GM21447 (cell line): ENCODE measurements at regions not wholly inside any gene's neighbourhood (a gene's known extent, or its start where the extent isn't known, plus 50 kb on each side); places are given as distances from the start of the nearest gene placed in this dataset.
A peak's percentile ranks its signal among the peaks of the same experiment; 100 is the strongest.
"Not testable (repeated sequence)": the region's sequence is repeated elsewhere in the genome, so short reads cannot be mapped to it uniquely, and the experiment has no call there.

Experiments used
- ATAC-seq: cut with Tn5 transposase; IDR thresholded peaks from one replicate; pipeline ENCODE4 v1.9.1; 2021; ENCODE audit not compliant: unreplicated experiment

DNA sequence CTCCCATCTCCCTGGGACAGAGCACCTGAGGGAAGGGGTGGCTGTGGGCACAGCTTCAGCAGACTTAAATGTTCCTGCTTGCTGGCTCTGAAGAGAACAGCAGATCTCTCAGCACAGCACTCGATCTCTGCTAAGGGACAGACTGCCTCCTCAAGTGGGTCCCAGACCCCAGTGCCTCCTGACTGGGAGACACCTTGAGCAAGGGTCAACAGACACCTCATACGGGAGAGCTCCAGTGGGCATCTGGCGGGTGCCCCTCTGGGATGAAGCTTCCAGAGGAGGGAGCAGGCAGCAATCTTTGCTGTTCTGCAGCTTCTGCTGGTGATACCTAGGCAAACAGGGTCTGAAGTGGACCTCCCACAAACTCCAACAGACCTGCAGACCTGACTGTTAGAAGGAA is 436.7 kb upstream of the CHRM2 start:
- not testable (repeated sequence) for ATAC-seq

DNA sequence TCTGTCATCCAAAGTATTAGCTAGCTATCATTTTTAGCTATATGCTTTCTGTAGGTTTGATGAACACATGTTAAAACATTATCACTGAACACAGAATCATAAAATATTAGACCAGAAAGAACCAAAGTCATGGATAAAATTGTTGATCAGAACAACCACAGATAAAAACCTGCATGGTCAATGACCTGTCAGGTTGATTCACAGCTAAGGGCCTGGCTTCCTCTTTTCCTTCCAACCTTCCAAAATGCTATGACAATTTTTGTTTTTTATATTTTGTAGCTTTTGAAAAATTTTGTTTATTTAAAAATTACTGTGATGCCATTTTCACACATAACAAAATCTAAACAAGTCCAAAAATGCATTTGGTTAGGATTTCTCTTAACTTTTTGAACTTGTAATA is 444.4 kb upstream of the CHRM2 start:
- no peak for ATAC-seq

DNA sequence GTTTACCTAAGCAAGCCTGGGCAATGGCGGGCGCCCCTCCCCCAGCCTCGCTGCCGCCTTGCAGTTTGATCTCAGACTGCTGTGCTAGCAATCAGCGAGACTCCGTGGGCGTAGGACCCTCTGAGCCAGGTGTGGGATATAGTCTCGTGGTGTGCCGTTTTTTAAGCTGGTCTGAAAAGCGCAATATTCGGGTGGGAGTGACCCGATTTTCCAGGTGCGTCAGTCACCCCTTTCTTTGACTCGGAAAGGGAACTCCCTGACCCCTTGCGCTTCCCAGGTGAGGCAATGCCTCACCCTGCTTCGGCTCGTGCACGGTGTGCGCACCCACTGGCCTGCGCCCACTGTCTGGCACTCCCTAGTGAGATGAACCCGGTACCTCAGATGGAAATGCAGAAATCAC is 442.6 kb upstream of the MTPN start:
- not testable (repeated sequence) for ATAC-seq

DNA sequence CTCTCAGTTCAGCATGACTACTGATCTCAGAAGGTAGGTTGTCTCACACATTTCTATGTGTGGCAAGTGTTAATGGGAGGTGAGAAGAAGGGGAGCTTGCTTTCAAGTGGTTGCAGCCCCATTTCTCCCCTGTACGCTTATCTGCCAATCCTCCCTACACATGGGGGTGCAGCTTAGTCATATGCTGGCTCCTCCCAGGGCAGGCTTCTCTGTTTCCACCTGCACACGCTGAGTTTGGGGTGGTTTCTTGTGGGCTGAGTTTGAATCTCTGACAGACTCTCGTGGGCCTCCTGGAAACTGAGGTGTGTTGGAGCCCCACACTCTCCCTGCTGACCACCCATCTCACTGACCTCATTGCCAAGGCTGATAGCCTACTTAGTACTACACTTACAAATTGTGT is 435.8 kb upstream of the MTPN start:
- no peak for ATAC-seq

DNA sequence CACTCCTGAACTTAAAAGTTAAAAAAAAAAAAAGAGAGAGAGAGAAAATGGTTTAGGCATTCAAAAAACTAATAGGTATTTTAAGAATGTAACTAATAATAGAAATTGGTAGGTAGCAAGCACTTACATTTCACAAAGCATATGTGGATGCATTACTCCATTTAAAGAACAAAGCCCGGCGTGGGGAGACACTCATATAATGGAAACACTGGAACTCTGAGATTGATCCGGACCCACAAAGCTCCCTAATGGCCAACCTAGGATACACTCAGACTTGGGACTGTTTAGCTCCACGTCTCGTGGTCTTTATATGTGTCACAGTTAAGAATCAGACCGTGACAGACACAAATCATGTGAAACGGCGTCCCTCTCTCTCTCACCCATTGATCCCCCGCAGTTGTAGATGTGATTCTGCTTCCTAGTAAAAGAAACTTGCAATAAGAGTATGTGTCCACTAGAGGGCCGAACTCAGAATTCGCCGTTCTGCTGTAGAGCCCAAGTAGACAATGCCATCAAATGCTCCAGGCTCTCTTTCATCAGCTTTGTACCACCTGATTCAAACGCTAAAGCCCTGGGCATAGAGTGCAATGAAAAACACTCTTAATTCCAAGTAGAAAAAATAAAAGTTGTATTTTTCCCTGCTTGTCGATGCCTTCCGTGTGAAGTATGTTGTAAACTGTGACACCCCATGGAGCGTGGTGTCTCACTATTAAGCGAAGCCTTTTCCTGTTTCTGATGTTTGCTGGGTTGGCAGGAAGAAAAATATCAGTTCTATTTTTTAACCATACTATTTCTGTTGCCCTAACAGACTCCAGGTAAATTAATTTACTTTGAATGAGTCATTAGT is 429.0 kb upstream of the MTPN start:
- peak; percentile 95 for ATAC-seq

DNA sequence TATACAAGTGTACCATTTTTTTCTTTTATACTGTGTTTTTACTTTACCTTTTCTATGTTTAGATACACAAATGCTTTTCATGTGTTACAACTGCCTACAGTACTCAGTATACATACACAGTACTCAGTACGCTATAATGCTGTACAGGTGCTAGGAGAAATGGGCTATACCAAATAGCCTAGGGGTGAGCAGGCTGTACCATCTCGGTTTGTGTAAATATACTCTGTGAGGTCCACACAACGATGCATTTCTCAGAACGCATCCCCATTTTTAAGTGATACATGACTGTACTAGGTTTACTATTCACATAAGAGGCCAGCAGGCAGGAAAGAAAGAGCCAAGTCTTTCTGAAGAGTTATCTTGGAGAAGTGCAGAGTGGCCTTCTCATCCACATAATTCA is 426.4 kb upstream of the MTPN start:
- no peak for ATAC-seq

DNA sequence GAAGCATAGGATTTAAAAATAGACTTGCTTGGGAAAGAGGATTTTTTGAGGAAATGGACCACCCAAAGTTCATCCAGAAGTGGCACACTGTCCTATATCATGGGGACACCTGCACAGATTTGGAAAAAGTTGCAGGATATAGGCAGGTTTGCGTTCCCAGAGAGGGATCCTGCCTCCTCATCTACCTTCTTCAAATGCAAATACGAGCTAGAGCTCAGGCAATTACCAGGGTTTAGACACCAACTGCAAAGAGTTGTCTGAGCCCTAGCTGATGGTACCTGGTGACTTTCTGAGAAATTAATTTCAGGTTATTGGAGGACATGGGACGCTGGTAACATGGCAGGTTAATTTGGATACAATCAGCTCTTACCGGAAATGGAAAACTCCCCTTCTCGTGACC is 423.7 kb upstream of the MTPN start:
- ATAC-seq, result no peak

DNA sequence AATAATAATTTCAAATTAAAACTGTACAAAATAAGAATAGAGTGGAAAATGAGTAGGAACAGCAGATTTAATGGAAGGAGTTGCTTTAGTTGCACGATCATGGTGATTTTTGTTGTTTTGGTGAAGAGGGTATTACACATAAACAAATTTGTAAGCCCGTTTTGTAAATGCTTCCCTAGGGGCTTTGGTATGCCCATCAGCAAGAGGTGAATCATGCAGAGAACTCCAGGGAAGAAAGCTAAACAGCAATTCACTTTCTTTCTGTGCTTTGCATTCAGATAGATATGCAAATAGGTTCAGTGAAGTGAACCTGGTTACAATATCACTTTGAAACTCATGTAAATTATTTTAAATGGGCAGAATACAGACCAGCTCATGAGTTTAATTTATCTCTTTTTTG is 422.2 kb upstream of the MTPN start:
- ATAC-seq, result no peak

DNA sequence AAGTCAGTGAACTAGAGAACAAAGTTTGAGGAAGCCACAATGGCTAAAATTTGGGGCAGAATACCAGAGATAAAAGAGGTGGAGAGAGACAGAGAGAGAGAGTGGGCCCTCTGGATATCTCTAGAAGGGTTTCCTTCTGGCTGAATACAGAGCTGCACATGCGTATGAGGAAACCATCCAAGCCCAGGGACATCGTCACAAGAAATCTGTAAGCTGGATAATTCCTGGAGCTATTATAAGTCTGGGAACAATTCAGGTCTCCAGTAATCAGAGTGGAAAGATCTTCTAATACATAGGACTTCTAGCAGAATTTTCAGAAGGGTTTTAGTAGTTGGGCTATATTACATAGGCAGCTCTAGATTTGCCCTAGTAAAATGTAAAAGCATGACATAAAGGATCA is 415.7 kb upstream of the MTPN start:
- ATAC-seq, result no peak

DNA sequence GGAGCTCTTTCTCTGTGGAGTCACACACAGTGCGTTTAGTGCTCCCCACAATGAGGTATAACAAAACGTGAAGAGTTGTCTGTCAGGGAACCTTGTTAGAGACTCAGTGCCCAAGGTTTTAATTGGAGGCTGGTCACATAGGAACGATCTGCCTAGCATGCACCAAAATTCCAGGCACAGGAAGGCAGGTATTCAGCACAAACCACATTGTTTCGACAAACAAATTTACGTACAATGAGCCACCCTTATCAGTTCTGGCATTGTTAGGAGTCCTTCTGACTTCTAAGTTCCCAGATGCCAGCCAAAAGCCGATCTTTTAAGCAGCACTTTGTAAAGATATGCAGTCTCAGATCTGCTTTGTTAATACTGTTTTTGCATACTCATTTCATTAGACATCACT is 414.2 kb upstream of the MTPN start:
- no peak for ATAC-seq

DNA sequence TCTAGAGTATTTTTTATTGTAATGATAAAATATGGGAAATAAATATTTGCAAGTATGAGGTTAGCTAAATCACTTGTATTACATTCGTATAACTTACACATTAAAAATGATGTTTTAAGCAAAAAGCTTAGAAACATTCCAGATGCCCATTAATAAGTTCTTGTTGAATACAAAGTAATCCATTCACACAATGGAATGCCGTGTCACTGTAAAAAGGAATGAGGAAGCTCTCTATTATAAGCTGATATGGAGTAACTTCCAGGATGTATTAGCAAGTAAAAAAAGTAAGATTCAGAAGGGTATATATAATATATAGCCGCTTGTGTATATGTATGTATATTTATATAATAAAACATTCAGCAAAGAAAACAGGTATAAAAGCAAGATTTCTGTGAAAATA is 412.8 kb upstream of the MTPN start:
- no peak for ATAC-seq

DNA sequence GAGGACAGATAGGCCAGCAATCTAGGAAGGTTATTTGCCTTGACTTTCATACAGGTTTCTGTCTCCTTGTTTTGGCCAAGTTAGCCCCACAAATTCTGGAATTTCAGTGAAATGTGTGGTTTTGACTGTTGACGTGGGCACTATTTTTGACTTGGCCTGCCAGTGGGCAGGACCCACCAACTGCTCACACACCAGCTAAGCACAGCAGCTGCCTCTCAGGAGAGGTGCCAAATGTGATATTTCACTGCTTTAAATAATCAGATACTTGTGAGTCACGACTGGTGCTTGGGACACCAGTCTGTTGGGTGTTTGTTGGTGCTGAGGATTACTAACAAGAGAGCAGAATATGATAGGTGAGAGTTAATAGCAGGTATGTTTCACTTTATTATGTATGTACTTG is 409.7 kb upstream of the MTPN start:
- ATAC-seq, result no peak

DNA sequence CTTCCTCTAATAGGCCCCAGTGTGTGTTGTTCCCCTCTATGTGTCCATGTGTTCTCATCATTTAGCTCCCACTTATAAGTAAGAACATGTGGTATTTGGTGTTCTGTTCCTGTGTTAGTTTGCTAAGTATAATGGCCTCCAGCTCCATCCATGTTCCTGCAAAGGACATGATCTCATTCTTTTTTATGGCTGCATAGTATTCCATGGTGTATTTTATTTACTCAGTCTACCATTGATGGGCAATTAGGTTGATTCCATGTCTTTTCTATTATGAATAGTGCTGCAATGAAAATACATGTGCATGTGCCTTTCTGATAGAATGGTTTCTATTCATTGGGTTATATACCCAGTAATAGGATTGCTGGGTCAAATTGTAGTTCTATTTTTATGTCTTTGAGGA is 394.2 kb upstream of the MTPN start:
- ATAC-seq, result not testable (repeated sequence)

DNA sequence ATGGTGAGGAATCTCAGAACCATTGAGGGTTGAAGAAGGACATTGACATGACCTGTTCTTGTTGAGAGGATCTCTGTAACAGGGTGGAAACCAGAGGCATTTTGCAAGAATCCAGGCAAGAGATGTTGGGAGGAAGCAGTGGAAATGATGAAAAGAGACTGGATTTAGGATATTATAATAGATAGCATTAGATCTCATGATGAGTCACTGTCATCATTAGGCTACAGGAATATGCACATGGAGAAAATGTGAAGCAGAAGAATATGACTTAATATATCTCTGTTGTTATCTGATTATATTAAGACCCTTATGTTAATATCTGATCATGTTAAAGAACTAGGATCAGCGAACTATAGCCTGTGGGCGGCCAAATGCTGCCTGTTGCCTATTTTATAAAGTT is 393.0 kb upstream of the MTPN start:
- no peak for ATAC-seq

DNA sequence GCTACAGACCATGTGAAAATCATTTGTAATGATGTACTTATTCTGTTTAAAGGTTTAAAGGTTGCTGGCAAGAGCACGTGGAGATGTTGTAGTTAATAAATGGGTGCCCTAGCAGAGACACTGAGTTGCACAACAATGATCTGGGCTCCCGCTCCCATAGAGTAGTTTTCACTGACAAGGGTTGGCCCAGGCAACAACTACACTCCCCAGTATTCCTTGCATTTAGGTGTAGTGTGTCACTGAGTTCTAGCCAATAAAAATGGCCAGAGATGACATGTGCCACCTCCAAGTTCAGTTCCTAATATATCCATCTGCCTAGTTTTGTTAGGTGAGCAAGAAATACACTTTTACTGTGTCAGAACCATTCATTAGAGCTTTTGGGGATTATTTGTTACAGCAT is 392.1 kb upstream of the MTPN start:
- no peak for ATAC-seq

DNA sequence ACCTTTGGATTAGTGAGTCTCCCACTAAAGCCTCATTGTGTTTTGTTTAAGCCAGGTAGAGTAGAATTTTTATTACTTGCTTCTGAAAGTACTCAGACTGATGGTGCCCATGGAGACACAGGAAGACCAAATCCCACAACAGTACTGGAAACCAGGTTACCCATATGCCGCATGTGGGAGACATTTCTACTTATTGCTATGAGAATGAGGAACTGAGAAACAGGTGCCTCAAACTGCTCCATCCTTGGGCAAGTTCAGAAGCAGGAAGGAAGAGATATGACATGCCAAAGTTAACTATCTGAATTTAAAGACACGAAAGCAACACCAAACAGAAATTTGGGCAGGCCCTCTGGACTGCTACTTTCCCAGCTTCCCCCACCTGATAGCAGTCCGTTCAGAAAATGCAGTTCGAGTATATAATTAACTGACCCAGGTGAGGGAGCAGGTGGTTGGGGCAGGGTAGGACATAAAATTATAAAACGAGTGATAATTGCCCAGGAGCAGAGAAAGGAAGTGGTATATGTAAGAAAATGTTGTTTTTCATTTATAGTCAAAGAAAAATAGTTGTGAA is 382.3 kb upstream of the MTPN start:
- peak; percentile 96 for ATAC-seq

DNA sequence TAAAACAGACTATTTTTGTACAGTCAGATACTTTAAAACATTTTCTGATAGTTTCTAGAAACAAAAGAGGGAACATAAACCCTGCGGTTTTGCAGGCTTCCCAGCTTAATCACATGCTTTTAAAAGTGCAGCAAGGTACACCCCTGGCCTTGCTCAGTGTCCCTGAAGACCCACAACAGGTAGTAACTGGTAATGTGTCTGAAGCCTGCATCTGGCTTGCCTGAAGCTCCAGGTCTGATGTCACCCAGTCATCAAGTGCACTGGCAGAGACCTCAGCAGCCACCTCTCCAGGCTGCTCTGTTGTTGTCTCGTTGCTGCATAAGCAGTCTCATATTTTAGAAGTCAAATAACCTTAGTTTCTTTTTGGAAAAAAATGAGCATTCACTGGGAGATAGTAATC is 376.1 kb upstream of the MTPN start:
- peak; percentile 69 for ATAC-seq

DNA sequence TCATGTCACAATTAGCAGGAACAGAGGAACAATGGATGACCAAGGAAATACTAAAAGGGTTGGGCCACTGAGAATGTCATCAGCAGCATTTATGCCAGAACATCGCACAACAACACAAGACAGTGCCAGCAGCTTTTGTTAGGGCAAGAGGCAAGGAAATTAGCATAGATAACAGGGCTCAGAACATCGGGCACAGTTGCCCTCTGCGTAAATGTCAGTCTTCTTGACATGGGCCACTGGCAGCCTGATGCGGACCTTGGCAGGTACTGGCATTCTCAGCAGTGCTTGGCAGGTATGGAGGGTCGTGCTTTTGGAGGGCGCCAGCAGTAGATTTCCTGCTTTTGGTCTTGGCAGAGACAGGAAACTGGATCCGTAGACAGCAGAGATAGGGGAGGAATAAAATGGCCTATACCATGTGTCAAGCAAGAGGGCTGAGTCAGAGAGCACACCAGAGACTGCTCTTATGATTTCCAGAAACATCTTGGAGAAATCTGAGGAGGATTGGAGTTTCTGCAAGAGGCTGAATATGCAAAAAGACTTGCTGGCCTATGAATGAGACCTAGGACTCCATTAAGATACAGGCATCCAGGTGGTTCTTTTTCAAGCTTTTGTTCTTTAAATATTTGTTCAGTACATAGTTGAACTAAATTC is 371.5 kb upstream of the MTPN start:
- ATAC-seq, result no peak

DNA sequence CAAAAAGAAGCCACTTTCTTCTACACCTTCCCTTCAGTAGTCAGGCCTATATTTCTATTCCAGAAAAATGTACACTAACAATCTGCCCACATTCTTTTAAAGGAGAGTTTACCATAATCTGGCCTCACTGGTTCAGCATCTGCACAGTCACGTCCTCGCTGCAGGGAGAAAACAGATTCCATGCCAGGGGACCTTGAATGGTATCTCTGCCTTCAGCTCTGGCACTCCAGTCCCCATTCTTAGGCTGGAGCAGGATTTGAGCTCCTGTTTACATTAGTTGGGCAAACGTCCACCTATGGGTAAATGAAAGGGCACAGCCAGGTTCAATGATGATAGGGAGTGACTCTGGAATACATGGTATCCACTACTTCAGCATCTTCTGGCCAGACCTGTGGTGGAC is 371.0 kb upstream of the MTPN start:
- no peak for ATAC-seq

DNA sequence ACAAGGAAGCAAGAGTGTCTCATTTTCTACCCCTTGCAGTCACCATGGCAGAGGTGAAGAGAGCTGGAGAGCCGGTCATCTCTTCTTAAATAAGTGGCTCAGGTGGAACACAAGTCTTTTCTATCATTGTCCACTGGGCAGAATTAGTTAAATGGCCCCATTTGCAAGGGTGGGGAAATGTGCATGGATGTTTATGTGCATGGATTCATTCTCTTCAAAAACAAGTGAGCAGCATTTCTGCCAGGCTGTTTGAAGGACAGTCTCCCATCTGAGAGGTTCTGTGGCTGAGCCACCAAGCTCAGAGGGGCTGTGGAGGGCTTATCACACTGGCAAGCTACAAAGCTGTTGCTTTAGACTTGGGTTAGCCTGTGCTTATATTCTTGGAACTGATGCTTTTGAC is 370.3 kb upstream of the MTPN start:
- ATAC-seq, result no peak

DNA sequence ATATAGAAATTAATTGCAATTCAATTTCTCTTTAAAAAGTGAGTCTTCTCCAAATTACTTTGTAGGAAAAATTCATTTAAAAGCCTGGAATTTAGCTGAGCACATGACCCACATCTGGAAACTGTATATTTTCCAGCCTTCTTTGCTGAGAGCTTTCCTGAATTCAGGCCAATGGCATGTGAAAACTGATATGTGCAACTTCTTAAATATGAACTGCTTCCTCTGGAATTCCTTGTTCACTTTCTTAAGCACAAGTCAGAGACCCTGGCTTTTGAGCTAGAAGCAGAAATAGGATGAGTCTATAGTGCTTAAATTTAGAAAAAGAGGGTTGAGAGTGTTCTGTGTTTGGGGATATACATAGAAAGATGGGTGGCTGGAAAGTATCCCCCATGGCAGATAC is 365.1 kb upstream of the MTPN start:
- ATAC-seq, result no peak

DNA sequence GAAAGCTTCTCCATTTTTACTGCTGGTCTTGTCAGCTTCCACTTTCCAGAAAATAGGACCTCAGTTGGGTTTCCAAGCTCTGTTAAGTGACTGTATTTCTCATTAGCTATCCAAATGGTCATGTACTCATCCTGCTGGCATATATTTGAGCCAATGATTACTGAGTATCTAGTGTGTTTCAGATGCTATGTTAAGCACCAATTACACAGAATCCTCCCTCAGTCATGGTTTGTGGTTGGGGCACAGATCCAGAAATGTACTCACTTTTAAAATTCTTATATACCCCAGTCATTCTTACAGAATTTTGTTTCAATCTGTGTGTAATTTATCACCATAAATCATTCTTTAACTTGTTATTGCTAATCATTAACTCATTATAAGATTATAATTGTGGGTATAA is 362.3 kb upstream of the MTPN start:
- no peak for ATAC-seq
